ENCODE measurements at regions not wholly inside any gene's neighbourhood (a gene's known extent, or its start where the extent isn't known, plus 50 kb on each side); places are given as distances from the start of the nearest gene placed in this dataset.

DNA sequence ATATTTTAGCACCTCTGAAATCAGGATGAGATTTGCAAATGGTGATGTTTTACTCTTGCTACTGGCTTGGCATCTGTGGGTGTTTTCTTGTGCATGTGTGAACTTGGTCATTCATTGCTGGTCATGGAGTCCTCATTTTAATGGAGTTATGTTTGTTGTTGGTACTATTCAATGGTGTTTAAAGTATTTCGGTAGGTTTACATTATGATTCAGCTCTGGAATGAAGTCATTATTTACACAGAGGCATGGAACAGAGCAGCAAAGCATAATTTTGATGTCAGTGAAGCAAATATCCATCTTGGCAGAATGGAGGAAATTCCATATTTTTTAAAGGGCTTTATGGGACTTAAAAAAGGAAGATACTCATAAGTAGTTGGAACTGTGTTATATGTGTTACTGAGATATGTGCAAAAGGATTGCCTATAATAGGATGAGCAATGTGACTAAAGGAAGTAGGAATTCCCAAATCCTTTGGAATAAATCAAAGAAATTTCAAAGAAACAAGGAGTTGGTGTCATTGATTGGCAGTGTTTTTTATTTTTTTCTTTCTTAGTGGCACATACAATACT, 147.4 kb downstream of the ACTBL2 start:
- peak; percentile 69 for DNase-seq (ENCODE audit: low read depth)

DNA sequence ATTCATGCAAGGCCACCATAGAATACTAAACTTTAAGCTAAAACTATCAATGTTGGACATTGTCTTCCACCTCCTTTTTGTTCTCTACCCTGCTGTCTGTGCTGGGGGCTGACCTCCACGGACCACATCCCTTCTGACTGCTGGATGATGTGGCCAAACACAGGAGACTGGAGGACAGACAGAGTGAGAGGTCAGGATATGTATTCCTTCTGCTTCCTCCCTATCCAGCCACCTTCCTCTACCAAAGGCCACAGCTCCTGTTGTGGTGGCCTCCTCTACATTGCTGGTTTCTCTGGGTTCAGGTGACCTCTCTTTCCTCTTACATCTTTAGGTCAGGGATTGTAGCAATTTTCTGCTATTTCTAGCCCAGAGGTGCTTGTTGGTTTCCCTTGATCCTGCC, 148.1 kb downstream of the ACTBL2 start:
- peak; percentile 37 for DNase-seq (ENCODE audit: low read depth)

DNA sequence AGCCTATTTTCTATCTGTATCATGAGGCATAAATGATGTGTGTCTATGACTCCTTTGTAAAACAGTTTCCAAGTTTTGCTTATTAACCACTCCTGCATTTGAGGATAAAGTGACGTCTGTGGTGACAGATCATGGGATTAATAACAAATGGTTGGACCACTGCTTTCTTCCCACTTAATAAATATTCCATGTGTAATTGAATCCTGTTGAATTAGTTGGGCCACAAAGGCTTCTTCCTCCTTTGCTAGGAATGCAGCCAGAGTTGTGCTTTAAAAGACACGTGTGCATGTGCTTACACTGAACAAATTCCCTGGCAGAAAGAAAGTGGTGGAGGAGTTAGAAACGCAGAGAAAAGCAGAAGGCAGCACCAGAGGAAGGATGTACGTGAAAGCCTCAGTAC, 150.2 kb downstream of the ACTBL2 start:
- no peak for DNase-seq (ENCODE audit: low read depth)

DNA sequence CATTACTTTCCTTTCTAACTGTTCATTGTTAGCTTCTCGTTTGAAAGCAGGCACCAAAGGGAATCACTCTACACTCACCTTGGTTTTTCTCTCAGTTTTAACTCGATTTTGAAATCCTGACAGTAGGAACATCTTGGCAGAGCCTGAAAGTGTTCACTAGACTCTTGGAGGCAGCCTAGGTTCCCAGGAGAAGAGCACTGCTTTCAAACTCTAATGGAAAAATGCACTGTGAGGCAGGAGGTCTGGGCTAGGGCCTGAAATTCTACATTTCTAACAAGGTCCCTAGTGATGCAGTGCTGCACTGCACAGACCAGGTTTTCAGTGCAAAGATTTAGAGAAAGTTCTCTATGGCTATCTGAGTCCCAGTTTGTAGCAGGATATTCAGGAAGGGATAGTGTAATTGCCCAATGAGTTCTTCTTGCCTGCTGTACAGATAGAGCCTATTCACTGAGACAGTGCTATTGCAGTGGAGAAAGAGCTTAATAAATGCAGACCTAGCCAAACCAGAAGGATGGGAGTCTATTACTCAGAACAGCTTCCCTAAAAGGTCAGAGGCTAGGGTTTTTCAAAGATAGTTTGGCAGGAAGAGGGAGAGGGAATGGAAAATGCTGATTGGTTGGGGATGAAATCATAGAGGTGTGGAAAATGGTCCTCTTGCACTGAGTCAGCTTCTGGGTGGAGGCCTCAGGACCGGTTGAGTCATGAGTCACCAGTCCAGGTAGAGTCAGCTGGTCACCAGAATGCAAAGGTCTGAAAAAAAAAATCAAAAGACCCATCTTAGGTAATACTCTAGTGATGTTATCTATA, 153.9 kb downstream of the GPBP1 start:
- DNase-seq (ENCODE audit: low read depth) = peak; percentile 79

DNA sequence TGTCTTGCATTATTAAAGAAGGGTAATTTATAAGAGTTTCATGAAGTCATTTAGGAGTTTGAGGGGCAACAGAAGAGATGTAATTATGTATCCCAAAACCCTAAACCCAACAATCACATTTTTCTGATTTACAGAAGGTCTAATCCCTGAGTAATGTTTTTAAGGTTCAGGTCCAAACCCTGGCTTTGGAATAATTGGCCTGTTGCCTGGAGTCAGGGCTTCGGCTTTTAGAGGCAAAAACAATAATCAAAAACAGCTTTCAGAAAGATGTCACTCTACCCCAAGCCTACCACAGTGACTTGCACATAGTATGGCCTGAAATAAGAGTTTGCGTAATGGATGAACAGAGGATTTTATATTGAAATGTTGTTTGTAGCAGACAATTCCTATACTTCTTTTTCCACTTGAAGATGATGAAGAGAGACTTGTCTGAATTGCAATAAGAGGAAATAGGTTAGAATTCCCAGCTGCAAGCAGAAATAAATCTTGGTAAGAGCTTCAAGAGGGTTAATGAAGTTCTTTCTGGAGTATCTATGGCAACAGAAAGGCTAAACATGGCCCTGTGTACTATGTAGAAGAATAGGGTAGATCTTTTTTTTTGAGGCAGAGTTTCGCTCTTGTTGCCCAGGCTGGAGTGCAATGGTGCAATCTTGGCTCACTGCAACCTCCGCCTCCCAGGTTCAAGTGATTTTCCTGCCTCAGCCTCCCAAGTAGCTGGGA, 152.0 kb downstream of the GPBP1 start:
- no peak for DNase-seq (ENCODE audit: low read depth)

DNA sequence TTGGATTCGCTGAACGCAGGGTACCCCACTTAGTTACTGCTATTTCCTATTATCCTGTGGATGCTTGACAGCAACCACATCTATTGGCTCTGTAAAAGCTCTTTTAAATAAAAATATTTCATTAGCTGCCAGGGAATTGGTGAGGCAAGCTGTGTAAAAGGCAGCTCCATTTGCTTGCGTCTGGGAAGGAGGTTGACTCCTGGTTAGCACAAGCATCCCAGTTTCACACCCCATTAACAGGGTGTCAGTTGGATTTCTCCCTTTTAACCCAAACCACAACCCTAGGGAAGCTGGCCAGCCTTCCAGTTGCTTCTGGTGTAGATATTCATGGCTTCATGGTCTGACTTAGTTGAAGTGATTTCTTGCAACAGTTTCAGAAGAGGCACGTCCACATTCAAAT, 151.0 kb downstream of the GPBP1 start:
- no peak for DNase-seq (ENCODE audit: low read depth)

DNA sequence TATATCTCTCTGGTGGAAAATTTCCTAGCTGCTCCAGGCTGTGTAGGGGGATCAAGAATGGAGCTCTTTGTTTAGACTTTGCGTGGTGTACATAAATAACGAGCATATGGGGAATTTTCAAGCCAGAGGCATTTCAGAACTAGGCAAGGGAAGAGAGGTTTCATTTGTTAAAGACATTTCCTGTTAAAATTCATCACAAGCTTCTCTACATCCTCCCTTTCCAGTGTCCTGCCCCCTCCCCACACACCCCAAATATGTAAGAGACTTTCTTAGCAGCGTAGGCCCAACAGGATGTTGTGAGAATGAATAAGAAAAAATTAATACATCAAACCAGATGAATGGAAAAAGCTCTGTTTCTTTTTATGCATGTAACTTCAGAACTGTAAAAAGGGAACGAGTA, 150.3 kb downstream of the GPBP1 start:
- no peak for DNase-seq (ENCODE audit: low read depth)

DNA sequence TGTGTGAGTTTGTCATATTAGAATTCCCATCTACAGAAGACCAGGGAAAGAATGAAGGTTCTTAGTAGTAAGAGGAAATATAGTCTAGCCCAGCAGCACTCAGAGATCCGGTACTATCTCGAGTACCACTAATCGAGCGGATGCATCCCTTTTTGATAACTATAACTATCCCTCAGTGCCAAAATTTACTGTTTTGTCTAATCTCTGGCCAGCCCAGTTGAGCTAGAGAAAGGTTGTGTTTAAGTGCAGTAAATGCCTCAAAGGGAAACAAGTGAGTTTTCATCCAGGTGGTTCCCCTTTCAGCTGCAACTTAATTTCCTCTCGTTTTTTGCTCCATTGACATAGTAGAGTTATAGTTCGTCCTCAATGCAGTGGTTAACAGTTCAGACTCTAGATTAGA, 146.7 kb downstream of the GPBP1 start:
- DNase-seq (ENCODE audit: low read depth) = no peak

DNA sequence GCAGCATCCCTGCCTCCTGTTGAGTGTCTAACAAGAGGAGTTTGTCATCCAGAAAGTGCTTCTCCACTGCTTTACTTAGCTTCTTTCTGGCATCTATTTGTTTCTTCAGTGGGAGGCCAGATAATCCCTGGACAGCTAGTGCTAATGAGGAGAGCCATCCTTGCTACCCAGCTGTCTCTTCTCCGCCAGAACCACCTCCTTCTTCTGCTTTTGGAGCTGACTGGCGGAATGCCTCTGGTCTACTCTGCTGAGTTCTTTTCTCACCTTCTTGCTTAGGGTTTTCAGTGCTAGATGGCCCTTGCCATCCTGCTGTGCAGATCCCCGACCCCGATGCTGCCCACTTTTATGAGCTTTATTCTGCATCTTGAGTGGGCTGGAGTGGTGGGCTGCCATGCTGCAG, 145.8 kb downstream of the GPBP1 start:
- DNase-seq (ENCODE audit: low read depth) = no peak

DNA sequence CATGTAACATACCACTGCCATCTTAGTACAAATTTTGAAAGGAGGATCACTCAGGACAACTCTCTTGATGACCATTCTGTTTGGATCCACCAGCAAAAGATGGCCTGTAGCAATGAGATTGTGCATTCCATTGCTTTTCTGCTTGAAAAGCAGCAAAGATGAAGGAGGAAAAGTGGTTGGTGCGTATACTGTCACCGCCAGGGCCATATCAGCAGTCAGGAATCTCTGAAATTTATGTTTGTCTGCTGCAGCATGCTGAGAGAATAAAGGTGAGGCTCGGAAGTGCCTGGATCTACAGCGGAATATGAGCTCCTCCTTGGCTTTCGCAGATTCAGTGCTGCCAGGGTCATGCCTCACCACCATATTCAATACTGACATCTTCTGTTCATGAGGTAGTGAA, 144.4 kb downstream of the GPBP1 start:
- DNase-seq (ENCODE audit: low read depth) = no peak

DNA sequence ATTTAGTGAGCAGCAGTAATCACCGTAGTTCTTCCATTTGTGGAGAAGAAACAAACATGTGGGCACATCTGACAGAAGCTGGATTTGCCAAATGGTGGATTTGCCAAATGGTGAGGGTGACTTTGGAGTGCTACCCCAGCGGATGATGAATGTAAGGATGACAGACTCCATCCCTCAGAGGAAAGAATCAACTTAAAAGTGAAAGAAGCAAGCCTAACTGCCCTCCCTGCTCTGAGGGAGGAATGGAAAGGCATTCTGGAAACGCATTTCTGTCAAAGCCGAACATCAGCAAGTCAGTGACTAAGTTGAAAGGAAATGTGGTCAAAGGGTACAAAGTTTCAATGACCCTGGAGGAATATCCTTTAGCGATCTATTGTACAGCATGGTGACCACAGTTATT, 143.5 kb downstream of the GPBP1 start:
- peak; percentile 70 for DNase-seq (ENCODE audit: low read depth)

DNA sequence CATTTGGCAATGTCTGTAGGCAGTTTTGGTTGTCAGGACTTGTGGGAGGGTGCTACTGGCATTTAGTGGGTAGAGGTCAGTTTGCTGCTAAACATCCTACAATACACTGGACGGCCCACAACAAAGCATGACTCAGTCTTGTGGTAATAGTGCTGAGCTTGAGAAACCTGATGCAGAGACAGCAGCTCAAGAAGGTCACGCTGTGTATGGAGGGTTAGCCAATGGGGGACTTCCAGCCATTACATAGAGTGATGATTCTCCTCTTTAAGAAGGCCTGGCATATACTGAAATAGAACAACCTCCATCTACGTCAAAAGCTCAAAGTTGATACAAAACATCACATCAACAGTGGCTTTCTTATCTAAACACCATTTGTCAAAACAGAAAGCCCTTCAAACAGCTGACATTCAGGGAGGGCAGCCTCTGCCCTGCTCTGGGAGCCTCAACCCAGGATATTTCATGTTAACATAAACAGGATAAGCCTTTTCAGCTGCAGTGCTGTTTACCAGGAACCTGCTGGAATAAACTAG, 143.0 kb downstream of the GPBP1 start:
- DNase-seq (ENCODE audit: low read depth) = peak; percentile 97

DNA sequence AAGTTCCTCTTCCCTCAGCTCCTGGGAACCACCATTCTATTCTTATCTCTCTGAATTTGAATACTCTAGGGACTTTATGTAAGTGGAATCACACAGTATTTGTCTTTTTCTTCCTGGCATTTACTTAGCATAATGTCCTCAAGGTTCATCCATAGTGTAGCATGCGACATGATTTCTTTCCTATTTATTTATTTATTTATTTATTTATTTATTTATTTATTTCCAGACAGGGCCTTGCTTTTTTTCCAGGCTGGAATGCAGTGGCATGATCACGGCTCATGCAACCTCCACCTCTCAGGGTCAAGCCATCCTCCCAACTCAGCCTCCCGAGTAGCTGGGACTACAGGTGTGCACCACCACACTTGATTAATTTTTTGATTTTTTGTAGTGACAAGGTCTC, 142.1 kb downstream of the GPBP1 start:
- DNase-seq (ENCODE audit: low read depth) = no peak

Data from M059J (cell line).